ENCODE measurements at regions not wholly inside any gene's neighbourhood (a gene's known extent, or its start where the extent isn't known, plus 50 kb on each side); places are given as distances from the start of the nearest gene placed in this dataset.

- TF ChIP-seq CTCF (IDR thresholded peaks at IDR 0.05): no peak
- TF ChIP-seq ZC3H11A (IDR thresholded peaks at IDR 0.05): no peak
- TF ChIP-seq POLR2A (IDR thresholded peaks at IDR 0.05; ENCODE audit: low read length): no peak
- no peak for TF ChIP-seq SMC3 (IDR thresholded peaks at IDR 0.05)
- TF ChIP-seq EP300 (IDR thresholded peaks at IDR 0.05): no peak
- TF ChIP-seq HOXA7 (CRISPR knock-in tag; IDR thresholded peaks at IDR 0.05): no peak
- TF ChIP-seq EHF (CRISPR knock-in tag; IDR thresholded peaks at IDR 0.05): no peak
- TF ChIP-seq RCOR1 (IDR thresholded peaks at IDR 0.05; ENCODE audit: low read depth, low read length): no peak
- no peak for TF ChIP-seq TP53 (CRISPR knock-in tag; IDR thresholded peaks at IDR 0.05)
- no peak for TF ChIP-seq USF2 (IDR thresholded peaks at IDR 0.05)
- no peak for TF ChIP-seq RAD21 (conservative IDR thresholded peaks at IDR 0.05 in 1 of 2, IDR thresholded peaks at IDR 0.05 in 1 of 2)
These were observed 105.0 kb upstream of the FSIP2 start for GRCh38 chr2:185633621-185634020.

Data from A549 (cell line).